HCT116 (cell line): ENCODE measurements at regions not wholly inside any gene's neighbourhood (a gene's known extent, or its start where the extent isn't known, plus 50 kb on each side); places are given as distances from the start of the nearest gene placed in this dataset.

Experiments used
- CBX3 ChIP-seq: IDR thresholded peaks from 2 replicates; pipeline ENCODE4 v1.6.1; 2012; ENCODE audit warnings: low read depth
- CEBPB ChIP-seq: IDR thresholded peaks from 2 replicates; pipeline ENCODE4 v1.6.1; 2012; ENCODE audit warnings: low read depth
- CTCF ChIP-seq, 3 experiments: fragments of 200-600 bp in 1 of 3; sonication (generic) in 1 of 3; IDR thresholded peaks in 2 of 3; conservative IDR thresholded peaks in 1 of 3; 2 replicates each; pipeline ENCODE4 v1.5.1; 2012 to 2017; ENCODE audit warnings: low read depth in 2 of 3, low read length in 2 of 3, antibody characterized with exemption in 1 of 3, borderline replicate concordance in 1 of 3, control low read depth in 1 of 3, mild to moderate bottlenecking in 1 of 3, mixed read lengths in 1 of 3, mixed run types in 1 of 3, moderate library complexity in 1 of 3; ENCODE audit not compliant: insufficient read depth in 1 of 3
- EGR1 ChIP-seq: IDR thresholded peaks from 2 replicates; pipeline ENCODE4 v1.6.1; 2012; ENCODE audit warnings: low read depth
- EZH2 ChIP-seq: fragments of 200-600 bp; sonication (generic); IDR thresholded peaks from 2 replicates; pipeline ENCODE4 v1.6.1; 2017; ENCODE audit warnings: antibody characterized with exemption, mixed run types
- JUND ChIP-seq: IDR thresholded peaks from 2 replicates; pipeline ENCODE4 v1.6.1; 2012
- POLR2A ChIP-seq: IDR thresholded peaks from 2 replicates; pipeline ENCODE4 v1.7.0; 2011; ENCODE audit warnings: borderline replicate concordance; ENCODE audit not compliant: insufficient read depth, insufficient read length; ENCODE audit errors: extremely low read depth
- TCF7L2 ChIP-seq: IDR thresholded peaks from 2 replicates; pipeline ENCODE4 v1.7.0; 2011; ENCODE audit warnings: borderline replicate concordance, inconsistent platforms; ENCODE audit not compliant: insufficient read depth, insufficient read length; ENCODE audit errors: extremely low read depth
- ZFX ChIP-seq: fragments of 450-650 bp; IDR thresholded peaks from 2 replicates; pipeline ENCODE4 v1.6.1; 2017

GRCh38 chr18:56000041-56000440 is 412.0 kb upstream of the TCF4 start:
- no peak for TF ChIP-seq CEBPB
- TF ChIP-seq CTCF (IDR thresholded peaks at IDR 0.05 in 2 of 3, conservative IDR thresholded peaks at IDR 0.05 in 1 of 3; ENCODE audit: borderline replicate concordance in 1 of 3, insufficient read depth in 1 of 3, low read depth in 2 of 3, low read length in 2 of 3): no peak
- no peak for TF ChIP-seq JUND
- TF ChIP-seq EZH2: no peak
- no peak for TF ChIP-seq TCF7L2
- TF ChIP-seq EGR1: no peak
- no peak for TF ChIP-seq CBX3
- TF ChIP-seq POLR2A: no peak
- no peak for TF ChIP-seq ZFX
